Right atrium auricular region (tissue), 2 donors: ENCODE measurements at regions not wholly inside any gene's neighbourhood (a gene's known extent, or its start where the extent isn't known, plus 50 kb on each side); places are given as distances from the start of the nearest gene placed in this dataset.

ENCODE experiments used
- DNase-seq: peaks from one replicate; pipeline ENCODE4 v3.0.0-alpha.2; 2019; ENCODE audit warnings: low spot score
- H3K27ac ChIP-seq, 2 donors: fragments of 200-600 bp; sonication (generic); 1 replicate in 1 of 2; 2 replicates in 1 of 2; pipeline ENCODE4 v1.5.1; 2016 to 2019
- H3K27me3 ChIP-seq, 2 donors: fragments of 200-600 bp; sonication (generic); one replicate each; pipeline versions ENCODE4 v1.5.1 to v1.6.0; 2017 to 2019
- H3K36me3 ChIP-seq: fragments of 200-600 bp; sonication (generic); one replicate; pipeline ENCODE4 v1.5.1; 2016
- H3K4me1 ChIP-seq, 2 donors: fragments of 200-600 bp; sonication (generic); one replicate each; pipeline versions ENCODE4 v1.5.1 to v1.6.0; 2017 to 2019
- H3K4me3 ChIP-seq, 2 donors: fragments of 200-600 bp; sonication (generic); 1 replicate in 1 of 2; 2 replicates in 1 of 2; pipeline ENCODE4 v1.5.1; 2017 to 2019; ENCODE audit warnings: mild to moderate bottlenecking in 1 of 2, moderate library complexity in 1 of 2
- H3K9me3 ChIP-seq, 2 donors: fragments of 200-600 bp; sonication (generic); one replicate each; pipeline ENCODE4 v1.5.1; 2019
- TF ChIP-seq, protein P1 (sequence below), 2 donors: fragments of 200-600 bp; sonication (generic); IDR thresholded peaks; one replicate each; pipeline ENCODE4 v1.5.1; 2019; ENCODE audit warnings: antibody characterized with exemption in 2 of 2

DNA sequence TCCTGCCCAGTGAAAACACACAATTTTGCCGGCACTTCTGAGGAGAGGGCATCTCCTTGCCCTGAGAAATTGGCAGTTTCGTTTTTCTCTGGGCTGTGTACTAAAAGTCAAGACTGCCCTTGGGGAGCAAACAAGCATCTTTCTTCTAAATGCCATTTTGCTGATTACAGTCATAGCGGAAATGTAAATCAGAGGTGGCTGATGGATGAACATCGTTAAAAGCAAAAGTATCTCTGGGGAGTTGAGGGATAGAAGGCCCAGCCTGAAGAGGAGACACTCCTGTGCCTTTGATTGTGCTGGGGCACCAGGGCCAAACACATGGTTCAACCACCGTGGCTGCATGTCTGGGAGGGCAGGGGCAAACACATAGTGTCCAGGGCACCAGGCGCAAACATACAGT, 49.8 kb downstream of the ABCC12 start:
- Histone ChIP-seq H3K9me3 (no peaks in the 10 kb centered on the region), H3K4me1 (peaks cover 0 to 7% of the 10 kb centered on the region in 2 donors), H3K27me3 (no peaks in the 10 kb centered on the region), H3K4me3 (no peak overlapping the region), H3K36me3 (no peaks in the 10 kb centered on the region), H3K27ac (no peak overlapping the region)
- no peak for DNase-seq
- TF ChIP-seq, protein P1, sequence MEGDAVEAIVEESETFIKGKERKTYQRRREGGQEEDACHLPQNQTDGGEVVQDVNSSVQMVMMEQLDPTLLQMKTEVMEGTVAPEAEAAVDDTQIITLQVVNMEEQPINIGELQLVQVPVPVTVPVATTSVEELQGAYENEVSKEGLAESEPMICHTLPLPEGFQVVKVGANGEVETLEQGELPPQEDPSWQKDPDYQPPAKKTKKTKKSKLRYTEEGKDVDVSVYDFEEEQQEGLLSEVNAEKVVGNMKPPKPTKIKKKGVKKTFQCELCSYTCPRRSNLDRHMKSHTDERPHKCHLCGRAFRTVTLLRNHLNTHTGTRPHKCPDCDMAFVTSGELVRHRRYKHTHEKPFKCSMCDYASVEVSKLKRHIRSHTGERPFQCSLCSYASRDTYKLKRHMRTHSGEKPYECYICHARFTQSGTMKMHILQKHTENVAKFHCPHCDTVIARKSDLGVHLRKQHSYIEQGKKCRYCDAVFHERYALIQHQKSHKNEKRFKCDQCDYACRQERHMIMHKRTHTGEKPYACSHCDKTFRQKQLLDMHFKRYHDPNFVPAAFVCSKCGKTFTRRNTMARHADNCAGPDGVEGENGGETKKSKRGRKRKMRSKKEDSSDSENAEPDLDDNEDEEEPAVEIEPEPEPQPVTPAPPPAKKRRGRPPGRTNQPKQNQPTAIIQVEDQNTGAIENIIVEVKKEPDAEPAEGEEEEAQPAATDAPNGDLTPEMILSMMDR (IDR thresholded peaks at IDR 0.05) = no peak

DNA sequence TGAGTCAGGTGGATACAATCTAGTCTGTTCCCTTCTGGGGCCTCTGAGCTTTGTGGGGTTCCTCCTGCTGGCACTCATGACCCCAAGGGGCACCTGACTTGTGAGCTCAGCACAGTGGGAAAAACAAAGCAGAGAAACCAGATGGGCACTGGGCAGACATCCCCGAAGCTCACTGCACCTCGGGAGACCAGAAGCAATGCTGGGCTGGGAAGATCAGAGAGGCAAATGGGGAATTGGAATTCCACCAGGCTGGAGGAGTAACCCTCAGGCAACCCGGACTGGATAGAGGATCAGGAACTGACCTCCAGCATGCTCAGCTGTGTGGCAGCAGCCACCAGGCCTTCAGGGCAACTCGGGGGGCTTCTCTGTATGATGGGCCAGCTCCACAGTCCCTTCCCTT, 50.3 kb downstream of the ABCC12 start:
- DNase-seq = no peak
- Histone ChIP-seq H3K27ac (no peak overlapping the region), H3K36me3 (no peaks in the 10 kb centered on the region), H3K4me3 (no peak overlapping the region), H3K27me3 (no peaks in the 10 kb centered on the region), H3K9me3 (no peaks in the 10 kb centered on the region), H3K4me1 (peaks cover 0 to 7% of the 10 kb centered on the region in 2 donors)
- TF ChIP-seq, protein P1 (IDR thresholded peaks at IDR 0.05) = no peak

DNA sequence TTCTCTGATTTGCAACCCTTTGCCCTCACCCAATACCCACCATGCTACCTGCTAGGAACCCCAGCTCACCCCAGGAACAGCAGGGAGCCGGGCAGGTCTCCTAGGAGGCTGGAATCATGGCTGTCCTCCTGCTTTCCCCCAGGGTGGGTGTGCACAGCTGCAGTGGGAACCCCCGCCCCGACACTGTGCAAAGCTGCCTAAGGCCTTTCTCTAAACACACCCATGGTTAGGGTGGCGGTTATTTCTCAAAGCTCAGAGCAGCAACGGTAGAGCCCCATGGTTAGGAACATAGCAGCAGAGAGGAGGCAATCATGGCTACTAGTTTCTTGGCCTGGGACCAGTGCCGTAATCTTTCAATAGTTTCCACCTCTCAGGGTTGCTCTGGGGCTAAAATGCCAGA, 52.2 kb downstream of the ABCC12 start:
- Histone ChIP-seq H3K4me1 (peaks cover 0 to 7% of the 10 kb centered on the region in 2 donors), H3K27ac (no peak overlapping the region)
- TF ChIP-seq, protein P1 (IDR thresholded peaks at IDR 0.05) = no peak

DNA sequence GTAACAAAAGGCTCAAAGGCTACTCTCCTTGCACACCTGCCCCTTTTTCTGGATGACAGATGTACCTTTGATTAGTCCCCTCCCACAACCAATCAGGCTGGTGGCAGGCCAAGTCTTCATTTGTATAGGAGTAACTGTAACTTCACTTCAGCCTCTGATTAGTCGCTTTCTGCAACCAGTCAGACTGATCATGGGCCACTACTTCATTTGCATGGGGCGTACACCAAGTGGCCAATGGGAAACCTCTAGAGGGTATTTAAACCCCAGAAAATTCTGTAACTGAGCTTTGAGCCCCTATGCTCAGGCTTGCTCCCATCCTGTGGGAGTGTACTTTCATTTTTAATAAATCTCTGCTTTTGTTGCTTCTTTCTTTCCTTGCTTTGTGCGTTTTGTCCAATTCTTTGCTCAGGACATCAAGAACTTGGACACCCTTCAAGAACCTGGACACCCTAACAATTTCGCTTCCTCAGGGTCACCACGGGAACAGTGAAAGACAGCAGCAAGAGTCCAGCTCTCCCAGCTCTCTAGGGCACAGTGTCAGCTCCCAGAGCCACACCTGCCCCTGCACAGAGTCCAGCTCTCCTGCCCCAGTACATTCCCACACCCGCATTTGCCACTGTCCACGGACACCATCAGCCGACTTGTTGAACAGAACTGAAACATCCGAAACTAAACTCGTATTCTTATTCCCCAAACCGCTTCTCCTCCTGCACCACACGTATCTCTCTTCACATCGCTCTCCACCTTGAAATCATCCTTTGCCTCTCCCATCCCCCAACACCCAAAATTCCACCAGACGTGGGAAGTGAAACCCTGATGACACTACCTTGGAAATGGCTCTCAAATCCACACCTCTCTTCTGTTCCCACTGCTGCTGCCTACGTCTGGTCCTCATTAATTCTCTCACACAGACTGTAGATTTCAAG, 53.4 kb downstream of the ABCC12 start:
- Histone ChIP-seq H3K9me3 (no peaks in the 10 kb centered on the region), H3K36me3 (no peaks in the 10 kb centered on the region), H3K4me1 (peaks cover 0 to 7% of the 10 kb centered on the region in 2 donors), H3K27ac (no peak overlapping the region), H3K4me3 (no peak overlapping the region), H3K27me3 (no peaks in the 10 kb centered on the region)
- TF ChIP-seq, protein P1 (IDR thresholded peaks at IDR 0.05) = no peak
- no peak for DNase-seq

More for the DNA sequence above, 52.2 kb downstream of the ABCC12 start:
- Histone ChIP-seq H3K36me3 (no peaks in the 10 kb centered on the region), H3K27me3 (no peaks in the 10 kb centered on the region), H3K9me3 (no peaks in the 10 kb centered on the region), H3K4me3 (no peak overlapping the region)
- DNase-seq = no peak

DNA sequence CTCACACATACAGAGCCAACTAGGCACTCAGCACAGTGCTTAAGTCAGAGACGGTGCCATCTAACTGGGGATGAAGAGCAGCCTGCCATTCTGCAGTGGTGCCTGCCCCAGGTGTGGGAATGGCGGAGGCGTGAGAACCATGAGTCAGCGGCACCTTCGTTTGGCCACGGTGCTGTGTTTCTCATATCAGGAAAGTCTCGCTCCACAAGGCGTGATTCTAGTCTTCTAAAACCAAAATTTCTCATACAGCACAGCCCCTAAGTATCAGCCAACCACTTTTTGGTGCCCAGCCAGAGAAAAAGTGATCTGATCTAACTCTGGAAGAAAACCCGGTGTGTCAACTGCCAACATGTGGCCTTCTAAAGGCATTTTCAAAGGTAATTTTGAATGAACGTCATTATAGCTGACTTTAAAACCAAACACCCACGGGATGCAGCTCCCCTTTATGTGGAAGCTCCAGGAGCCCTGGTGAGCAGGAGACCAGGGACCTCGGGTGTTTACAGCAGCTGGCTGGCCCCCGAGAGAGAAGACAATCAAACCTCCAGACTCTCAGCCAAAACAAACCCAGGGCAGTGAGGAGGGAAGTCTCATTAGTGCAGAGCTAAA, 54.6 kb downstream of the ABCC12 start:
- Histone ChIP-seq H3K27ac (no peak overlapping the region), H3K4me3 (no peak overlapping the region), H3K9me3 (no peaks in the 10 kb centered on the region), H3K27me3 (no peaks in the 10 kb centered on the region), H3K4me1 (peaks cover 0 to 7% of the 10 kb centered on the region in 2 donors), H3K36me3 (no peaks in the 10 kb centered on the region)
- TF ChIP-seq, protein P1 (IDR thresholded peaks at IDR 0.05) = no peak
- no peak for DNase-seq
